Natural killer cell (primary cell): ENCODE measurements at regions not wholly inside any gene's neighbourhood (a gene's known extent, or its start where the extent isn't known, plus 50 kb on each side); places are given as distances from the start of the nearest gene placed in this dataset.
"Not testable (repeated sequence)": the region's sequence is repeated elsewhere in the genome, so short reads cannot be mapped to it uniquely, and the experiment has no call there.

ENCODE experiments used
- ATAC-seq, 3 donors: fragments of 150-1000 bp in 2 of 3; fragments of 200-7000 bp in 1 of 3; cut with Tn5 transposase; 1 replicate in 1 of 3; 2 replicates in 2 of 3; pipeline ENCODE4 v1.10.0; 2021; ENCODE audit warnings: mild to moderate bottlenecking in 2 of 3, moderate library complexity in 2 of 3
- DNase-seq, 2 donors: peaks; one replicate each; pipeline versions ENCODE4 v3.0.0 to v3.0.0-alpha.2; 2013 to 2021; ENCODE audit warnings: mixed read lengths in 1 of 2
- H3K27ac ChIP-seq: one replicate; pipeline ENCODE4 v1.5.1; 2013; ENCODE audit warnings: mild to moderate bottlenecking, low read length
- H3K27me3 ChIP-seq: one replicate; pipeline ENCODE4 v1.6.1; 2013; ENCODE audit warnings: low read length; ENCODE audit not compliant: control insufficient read depth, insufficient read depth
- H3K36me3 ChIP-seq: one replicate; pipeline ENCODE4 v1.6.1; 2013; ENCODE audit warnings: low read length; ENCODE audit not compliant: control insufficient read depth, insufficient read depth
- H3K4me1 ChIP-seq: one replicate; pipeline ENCODE4 v1.6.1; 2013; ENCODE audit warnings: low read length; ENCODE audit not compliant: control insufficient read depth, insufficient read depth
- H3K4me3 ChIP-seq: one replicate; pipeline ENCODE4 v1.5.1; 2013; ENCODE audit warnings: low read length
- H3K9me3 ChIP-seq: one replicate; pipeline ENCODE4 v1.6.1; 2013; ENCODE audit warnings: low read length; ENCODE audit not compliant: control insufficient read depth, insufficient read depth
- H3K27ac Mint-ChIP-seq, 2 donors: one replicate each; pipeline ENCODE4 v1.8.0; 2022; ENCODE audit warnings: mild to moderate bottlenecking in 2 of 2, mixed read lengths in 2 of 2, moderate library complexity in 1 of 2
- H3K27me3 Mint-ChIP-seq, 2 donors: one replicate each; pipeline ENCODE4 v1.8.0; 2022; ENCODE audit warnings: low read depth in 2 of 2, mixed read lengths in 2 of 2
- H3K36me3 Mint-ChIP-seq: one replicate; pipeline ENCODE4 v1.8.0; 2022; ENCODE audit warnings: mixed read lengths
- H3K4me1 Mint-ChIP-seq, 2 donors: one replicate each; pipeline ENCODE4 v1.8.0; 2022; ENCODE audit warnings: mixed read lengths in 2 of 2
- H3K4me3 Mint-ChIP-seq: one replicate; pipeline ENCODE4 v1.8.0; 2022; ENCODE audit warnings: mild to moderate bottlenecking, moderate library complexity, mixed read lengths
- H3K9me3 Mint-ChIP-seq, 2 donors: one replicate each; pipeline ENCODE4 v1.8.0; 2022; ENCODE audit warnings: mixed read lengths in 2 of 2
- CTCF ChIP-seq: fragments of 200-600 bp; IDR thresholded peaks from one replicate; pipeline ENCODE4 v1.8.0; 2022; ENCODE audit warnings: antibody characterized with exemption
- WGBS: methylation state at CpG from one replicate; pipeline ENCODE4 v1.1.7; 2013; ENCODE audit warnings: missing lambda C conversion rate; ENCODE audit not compliant: insufficient coverage; 5-methylcytosine and 5-hydroxymethylcytosine counted together
- intact Hi-C: fragments of 100-400 bp; cut with micrococcal nuclease; formaldehyde crosslinking; loops from one replicate; pipeline ENCODE4 v1.14.2; 2022

DNA sequence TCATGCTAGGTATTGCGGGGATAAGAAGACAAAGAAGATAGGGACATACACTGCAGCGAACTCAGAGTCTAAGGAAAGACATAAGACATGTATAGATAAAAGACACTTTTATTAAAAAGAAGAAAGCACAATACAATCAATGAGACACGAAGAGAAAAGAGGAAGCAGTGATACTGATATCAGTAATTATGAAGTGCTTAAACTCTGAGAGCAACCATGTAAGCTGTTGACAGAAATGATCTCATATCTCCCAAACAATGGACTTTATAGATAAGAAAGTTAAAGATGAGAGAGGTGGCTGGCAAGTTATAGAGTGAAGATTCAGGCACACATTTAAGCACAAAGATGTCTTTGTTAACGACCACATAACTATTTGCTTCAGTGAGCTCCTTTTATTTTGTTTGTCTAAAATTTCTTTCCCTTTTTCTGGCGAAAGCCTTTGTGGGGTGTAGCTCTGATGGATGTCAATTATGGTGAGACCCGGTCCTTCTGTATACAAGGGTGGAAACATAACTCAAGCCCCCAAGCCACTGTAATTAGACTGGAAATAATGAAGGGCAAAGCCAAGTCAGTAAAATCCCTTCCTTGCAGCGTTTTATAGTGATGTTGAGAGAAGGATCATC is 818.0 kb upstream of the SLC10A2 start:
- Mint-ChIP-seq H3K27ac (no peak overlapping the region), H3K4me1 (no peaks in the 10 kb centered on the region), H3K9me3 (peaks cover 9 to 17% of the 10 kb centered on the region in 2 donors), H3K4me3 (no peak overlapping the region), H3K27me3 (no peaks in the 10 kb centered on the region), H3K36me3 (no peaks in the 10 kb centered on the region)
- H3K27ac ChIP-seq = no peak overlapping the region
- intact Hi-C loops = no loop called here
- DNase-seq (no peak), ATAC-seq (no peak)
- TF ChIP-seq CTCF = no peak
- no peaks in the 10 kb centered on the region for H3K4me1 ChIP-seq
- no peaks in the 10 kb centered on the region for H3K9me3 ChIP-seq
- no peaks in the 10 kb centered on the region for H3K36me3 ChIP-seq
- H3K4me3 ChIP-seq = no peak overlapping the region
- 83% methylated on average over 2 of the region's 7 CpGs for WGBS
- no peaks in the 10 kb centered on the region for H3K27me3 ChIP-seq

DNA sequence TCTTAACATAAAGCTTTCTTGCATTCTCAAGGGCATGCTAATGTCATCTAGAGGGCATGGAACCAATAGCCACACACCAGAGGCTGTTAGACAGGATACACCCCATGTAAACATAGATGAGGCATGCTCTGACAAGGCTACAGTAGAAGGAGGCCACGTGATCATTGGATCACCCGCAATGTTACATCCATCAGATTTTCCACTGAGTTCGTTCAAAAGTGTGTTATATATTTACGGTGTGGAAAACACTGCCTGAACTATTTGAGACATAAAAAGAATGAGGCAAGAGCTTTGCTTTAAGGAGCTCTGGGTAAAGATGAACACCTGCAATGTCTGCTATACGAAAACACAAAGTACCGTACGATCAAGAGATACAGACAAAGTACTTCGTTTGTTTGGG is 817.5 kb upstream of the SLC10A2 start:
- TF ChIP-seq CTCF = no peak
- DNase-seq = no peak
- Histone ChIP-seq H3K4me1 (no peaks in the 10 kb centered on the region), H3K27me3 (no peaks in the 10 kb centered on the region), H3K27ac (no peak overlapping the region), H3K9me3 (no peaks in the 10 kb centered on the region), H3K4me3 (no peak overlapping the region), H3K36me3 (no peaks in the 10 kb centered on the region)
- no peaks in the 10 kb centered on the region for H3K27me3 Mint-ChIP-seq
- no peaks in the 10 kb centered on the region for H3K4me1 Mint-ChIP-seq
- no peak for ATAC-seq
- no peak overlapping the region for H3K4me3 Mint-ChIP-seq
- H3K9me3 Mint-ChIP-seq = peaks cover 9 to 17% of the 10 kb centered on the region in 2 donors
- intact Hi-C loops = no loop called here
- 91% methylated on average over 8 of the region's 8 CpGs for WGBS
- H3K36me3 Mint-ChIP-seq = no peaks in the 10 kb centered on the region
- no peak overlapping the region for H3K27ac Mint-ChIP-seq

- Histone ChIP-seq H3K27ac (no peak overlapping the region), H3K4me3 (no peak overlapping the region), H3K27me3 (no peaks in the 10 kb centered on the region), H3K9me3 (no peaks in the 10 kb centered on the region), H3K4me1 (no peaks in the 10 kb centered on the region), H3K36me3 (no peaks in the 10 kb centered on the region)
- intact Hi-C loops = no loop called here
- Mint-ChIP-seq H3K27ac (no peak overlapping the region), H3K36me3 (no peaks in the 10 kb centered on the region), H3K9me3 (peaks cover 9 to 17% of the 10 kb centered on the region in 2 donors), H3K4me1 (no peaks in the 10 kb centered on the region), H3K4me3 (no peak overlapping the region), H3K27me3 (no peaks in the 10 kb centered on the region)
- DNase-seq = no peak
- ATAC-seq = no peak
- WGBS = 14% methylated on average over 5 of the region's 7 CpGs
- TF ChIP-seq CTCF = no peak
These were observed 816.9 kb upstream of the SLC10A2 start for GRCh38 chr13:103883164-103883563.

- H3K27me3 ChIP-seq, H3K4me1 ChIP-seq, H3K4me3 Mint-ChIP-seq, H3K36me3 ChIP-seq, H3K27ac Mint-ChIP-seq, DNase-seq, intact Hi-C loops, H3K36me3 Mint-ChIP-seq, ATAC-seq, H3K4me1 Mint-ChIP-seq, H3K9me3 ChIP-seq, H3K4me3 ChIP-seq, H3K27ac ChIP-seq, H3K27me3 Mint-ChIP-seq: not testable (repeated sequence)
- 96% methylated on average over 13 of the region's 13 CpGs for WGBS
- H3K9me3 Mint-ChIP-seq = peaks cover 3 to 11% of the 10 kb centered on the region in 2 donors
These were observed 813.9 kb upstream of the SLC10A2 start for GRCh38 chr13:103880146-103880545.
